ENCODE measurements at regions not wholly inside any gene's neighbourhood (a gene's known extent, or its start where the extent isn't known, plus 50 kb on each side); places are given as distances from the start of the nearest gene placed in this dataset.

DNA sequence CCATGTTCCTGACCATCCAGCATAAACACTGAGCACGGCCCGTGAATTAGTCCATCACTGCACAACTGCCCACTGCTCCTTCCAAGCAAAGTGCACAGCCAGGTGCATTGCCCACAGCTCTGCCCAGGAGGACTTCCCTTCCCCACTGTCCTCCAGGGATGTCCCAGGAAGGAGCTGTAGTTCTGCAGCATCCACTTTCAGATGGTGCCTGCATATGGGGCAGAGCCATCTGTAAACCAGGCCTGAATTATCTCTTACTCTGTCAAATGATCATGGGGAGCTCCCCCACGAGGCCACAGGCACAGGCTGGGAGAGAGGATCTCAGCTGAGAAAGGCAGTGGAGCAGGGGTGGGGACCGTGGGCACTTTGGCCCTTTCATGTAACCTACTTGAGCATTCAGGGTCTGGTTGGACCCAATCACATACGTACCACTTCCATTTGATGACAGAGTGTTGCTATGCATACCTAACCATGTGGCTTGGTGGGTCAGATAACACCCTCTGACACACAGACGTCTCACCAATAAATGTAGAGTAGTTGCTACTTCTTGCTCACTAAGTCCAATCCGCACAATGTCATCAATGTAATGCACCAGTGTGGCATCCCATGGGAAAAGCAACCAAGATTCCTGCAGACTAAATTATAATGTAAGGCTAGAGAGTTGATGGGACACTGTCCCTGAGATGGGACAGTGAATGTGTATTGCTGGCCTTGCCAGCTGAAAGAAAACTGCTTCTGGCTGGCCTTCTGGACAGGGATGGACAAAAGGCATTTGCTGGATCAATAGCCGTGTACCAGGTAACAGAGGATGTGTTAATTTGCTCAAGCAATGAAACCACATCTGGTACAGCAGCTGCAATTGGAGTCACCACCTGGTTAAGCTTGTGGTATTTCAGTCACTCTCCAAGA, 113.8 kb upstream of the C14orf180 start:
- no peak for DNase-seq
- H3K27me3 ChIP-seq, result peaks cover 6% of the 10 kb centered on the region; the same call in 1 of the 2 replicates

GRCh38 chr14:104467236-104467635, 112.3 kb upstream of the C14orf180 start:
- no peaks in the 10 kb centered on the region for H3K9me3 ChIP-seq
- H3K36me3 ChIP-seq, result no peaks in the 10 kb centered on the region
- no peak for DNase-seq
- no peak overlapping the region for H3K4me3 ChIP-seq
- no peaks in the 10 kb centered on the region for H3K27me3 ChIP-seq

More for the DNA sequence above, 113.8 kb upstream of the C14orf180 start:
- no peaks in the 10 kb centered on the region for H3K36me3 ChIP-seq
- H3K9me3 ChIP-seq, result no peaks in the 10 kb centered on the region
- H3K4me3 ChIP-seq, result no peak overlapping the region

GRCh38 chr14:104467641-104468040, 111.9 kb upstream of the C14orf180 start:
- Histone ChIP-seq H3K36me3 (no peaks in the 10 kb centered on the region), H3K9me3 (no peaks in the 10 kb centered on the region), H3K4me3 (no peak overlapping the region), H3K27me3 (no peaks in the 10 kb centered on the region)
- DNase-seq, result no peak

DNA sequence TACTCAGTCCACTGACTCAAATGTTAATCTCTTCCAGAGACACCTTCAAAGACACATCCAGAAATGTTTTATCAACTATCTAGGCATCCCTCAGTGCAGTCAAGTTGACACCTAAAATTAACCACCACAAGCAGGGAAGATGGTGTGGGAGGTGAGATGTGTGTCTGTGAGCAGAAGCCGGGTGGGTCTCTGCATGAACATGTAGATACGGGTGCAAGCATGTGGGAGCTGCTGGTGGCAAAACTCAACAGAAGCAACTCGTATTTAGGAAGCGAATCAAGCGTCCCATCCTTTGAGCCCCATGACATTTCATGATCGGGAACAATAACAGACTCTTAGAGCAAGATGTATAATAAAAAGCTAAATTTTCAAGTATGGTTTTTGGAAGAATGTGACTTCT, 110.0 kb upstream of the C14orf180 start:
- Histone ChIP-seq H3K4me3 (no peak overlapping the region), H3K9me3 (no peaks in the 10 kb centered on the region), H3K36me3 (no peaks in the 10 kb centered on the region), H3K27me3 (no peaks in the 10 kb centered on the region)
- no peak for DNase-seq

DNA sequence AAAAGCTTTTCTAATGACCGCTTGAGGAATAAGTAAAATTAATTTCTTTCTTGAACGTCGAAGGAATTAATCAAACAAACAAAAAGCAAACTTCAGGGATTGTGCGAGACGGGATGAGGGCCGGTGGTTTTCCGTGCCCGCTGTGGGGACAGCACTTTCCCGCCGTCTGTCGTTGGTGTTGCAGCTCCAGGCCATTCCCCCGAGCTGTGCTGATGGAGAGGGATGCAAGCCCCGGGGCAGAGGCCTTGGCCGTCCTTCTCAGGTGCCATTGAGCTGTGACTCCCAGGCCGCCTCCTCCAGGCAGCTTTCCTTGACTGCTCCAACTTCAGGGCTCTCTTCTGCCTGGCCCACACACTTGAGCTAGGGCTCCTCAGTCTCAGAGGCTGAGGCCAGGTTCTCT, 109.0 kb upstream of the C14orf180 start:
- Histone ChIP-seq H3K9me3 (no peaks in the 10 kb centered on the region), H3K4me3 (no peak overlapping the region), H3K27me3 (no peaks in the 10 kb centered on the region)

DNA sequence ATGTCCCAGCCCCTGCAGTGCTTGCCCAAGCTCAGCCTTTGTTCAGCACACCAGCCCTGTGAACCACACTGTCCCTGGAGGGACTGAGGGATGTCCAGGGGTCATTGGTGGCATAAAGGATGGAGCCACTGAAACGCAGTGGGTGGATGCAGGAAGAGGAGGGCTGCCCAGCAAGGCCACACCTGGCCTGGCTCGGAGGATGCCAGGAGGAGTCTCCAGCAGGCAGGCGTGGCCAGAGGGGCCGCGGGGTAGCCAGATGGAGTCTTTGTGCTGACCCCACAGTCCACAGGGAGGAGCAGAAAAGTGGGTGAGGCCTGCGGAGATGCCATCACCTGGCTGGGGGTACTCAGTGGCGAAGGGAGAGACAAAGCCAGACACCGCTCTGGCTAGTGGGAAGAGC, 108.5 kb upstream of the C14orf180 start:
- DNase-seq, result no peak
- H3K27me3 ChIP-seq, result no peaks in the 10 kb centered on the region

More for the DNA sequence above, 109.0 kb upstream of the C14orf180 start:
- DNase-seq, result no peak
- no peaks in the 10 kb centered on the region for H3K36me3 ChIP-seq

GRCh38 chr14:104472073-104472472, 107.5 kb upstream of the C14orf180 start:
- no peak overlapping the region for H3K4me3 ChIP-seq
- no peaks in the 10 kb centered on the region for H3K27me3 ChIP-seq
- no peak for DNase-seq
- no peaks in the 10 kb centered on the region for H3K9me3 ChIP-seq
- H3K36me3 ChIP-seq, result no peaks in the 10 kb centered on the region

More for the DNA sequence above, 108.5 kb upstream of the C14orf180 start:
- Histone ChIP-seq H3K9me3 (no peaks in the 10 kb centered on the region), H3K4me3 (no peak overlapping the region), H3K36me3 (no peaks in the 10 kb centered on the region)

- H3K4me3 ChIP-seq, result no peak overlapping the region
- H3K27me3 ChIP-seq, result no peaks in the 10 kb centered on the region
- no peaks in the 10 kb centered on the region for H3K9me3 ChIP-seq
- H3K36me3 ChIP-seq, result no peaks in the 10 kb centered on the region
- no peak for DNase-seq
These were observed 106.9 kb upstream of the C14orf180 start for GRCh38 chr14:104472536-104473243.

- DNase-seq, result no peak
- no peaks in the 10 kb centered on the region for H3K27me3 ChIP-seq
- H3K9me3 ChIP-seq, result no peaks in the 10 kb centered on the region
- H3K36me3 ChIP-seq, result no peaks in the 10 kb centered on the region
- no peak overlapping the region for H3K4me3 ChIP-seq
These were observed 106.4 kb upstream of the C14orf180 start for GRCh38 chr14:104473244-104473565.

DNA sequence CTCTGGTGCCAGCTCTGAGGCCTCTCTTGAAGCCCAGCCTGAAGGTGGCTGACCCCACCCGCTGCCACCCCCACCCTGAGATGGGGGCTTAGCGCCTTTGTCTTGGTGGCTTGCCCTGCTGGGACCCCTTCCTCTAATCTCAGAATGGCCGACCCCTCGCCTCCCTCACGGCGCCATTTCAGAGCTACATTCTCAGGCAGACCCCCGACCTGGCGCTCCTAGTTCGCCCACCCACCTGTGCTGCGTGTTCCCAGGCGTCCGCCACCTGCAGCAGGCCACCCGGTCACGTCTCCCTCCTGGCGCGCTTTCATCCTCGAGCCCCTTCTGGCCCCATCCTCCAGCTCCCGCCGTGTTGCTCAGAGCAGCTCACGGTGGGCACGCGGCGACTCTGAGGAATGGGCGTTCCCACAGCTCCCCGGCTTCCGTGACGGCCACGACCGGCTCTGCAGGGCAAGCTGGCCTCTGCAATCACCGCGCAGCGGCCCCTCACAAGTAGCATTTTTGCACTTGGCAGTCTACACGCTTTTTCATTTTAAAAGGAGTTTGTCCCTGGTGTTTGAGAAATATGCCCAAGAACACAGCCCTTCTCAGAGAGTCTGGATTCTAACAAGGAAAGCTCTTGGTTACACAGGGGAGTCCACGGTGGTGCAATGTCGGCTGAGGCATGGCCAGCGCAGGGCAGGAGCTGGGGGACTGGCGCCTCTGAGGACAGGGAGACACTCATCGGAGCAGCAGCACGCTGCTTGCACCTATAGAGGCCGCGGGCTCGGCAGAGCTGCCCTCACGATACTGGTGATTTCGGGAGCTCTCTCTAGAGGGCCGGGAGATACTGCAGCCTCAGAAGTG, 105.7 kb upstream of the C14orf180 start:
- no peak for DNase-seq
- H3K36me3 ChIP-seq, result no peaks in the 10 kb centered on the region
- no peaks in the 10 kb centered on the region for H3K27me3 ChIP-seq
- H3K9me3 ChIP-seq, result no peaks in the 10 kb centered on the region
- no peak overlapping the region for H3K4me3 ChIP-seq

GRCh38 chr14:104474495-104475213, 104.9 kb upstream of the C14orf180 start:
- DNase-seq, result no peak
- Histone ChIP-seq H3K27me3 (no peaks in the 10 kb centered on the region), H3K36me3 (no peaks in the 10 kb centered on the region), H3K4me3 (no peak overlapping the region), H3K9me3 (no peaks in the 10 kb centered on the region)

DNA sequence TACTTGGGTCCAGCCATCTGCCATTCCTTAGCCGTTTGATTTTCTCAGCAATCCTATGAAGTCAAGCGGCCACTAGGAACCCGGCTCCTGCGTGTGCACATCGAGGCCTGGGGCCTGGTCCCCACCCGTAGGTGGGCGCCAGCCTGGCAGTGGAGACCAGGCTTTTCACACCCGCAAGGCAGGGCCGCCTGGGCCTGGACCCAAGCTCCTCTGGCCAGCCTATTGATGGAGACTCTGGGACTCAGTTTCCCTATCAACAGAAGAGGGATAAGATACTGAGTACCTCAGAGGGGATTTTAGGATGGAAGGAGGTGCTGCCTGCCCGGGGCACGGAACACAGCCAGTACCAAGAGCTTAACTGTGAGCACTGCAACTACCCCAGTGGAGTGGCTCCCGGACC, 104.3 kb upstream of the C14orf180 start:
- no peaks in the 10 kb centered on the region for H3K36me3 ChIP-seq
- no peak for DNase-seq
- H3K27me3 ChIP-seq, result no peaks in the 10 kb centered on the region
- H3K9me3 ChIP-seq, result no peaks in the 10 kb centered on the region
- no peak overlapping the region for H3K4me3 ChIP-seq

GRCh38 chr14:104475802-104476201, 103.8 kb upstream of the C14orf180 start:
- no peaks in the 10 kb centered on the region for H3K27me3 ChIP-seq
- H3K36me3 ChIP-seq, result no peaks in the 10 kb centered on the region
- DNase-seq, result no peak
- no peak overlapping the region for H3K4me3 ChIP-seq
- no peaks in the 10 kb centered on the region for H3K9me3 ChIP-seq

DNA sequence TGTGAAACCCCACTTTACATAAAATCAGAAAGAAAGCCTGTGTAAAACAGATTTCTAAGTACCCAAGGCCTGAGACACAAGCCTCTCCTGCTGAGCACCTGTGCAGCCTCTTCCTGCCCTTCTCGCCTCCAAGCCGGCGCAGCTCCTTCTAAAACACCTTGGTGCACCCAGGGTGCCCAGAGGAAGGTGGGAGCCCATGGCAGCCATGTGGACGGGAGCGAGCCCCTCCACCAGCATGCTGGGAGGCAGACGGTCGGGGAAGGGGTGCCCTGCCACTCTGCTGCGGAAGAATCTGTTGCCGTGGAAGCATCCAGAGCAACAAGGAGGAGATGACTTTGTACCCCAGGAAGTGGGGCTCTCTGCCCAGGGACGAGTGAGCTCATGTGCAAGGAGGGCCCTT, 103.1 kb upstream of the C14orf180 start:
- Histone ChIP-seq H3K27me3 (no peaks in the 10 kb centered on the region), H3K36me3 (no peaks in the 10 kb centered on the region), H3K9me3 (no peaks in the 10 kb centered on the region), H3K4me3 (no peak overlapping the region)
- no peak for DNase-seq

GRCh38 chr14:104477117-104477623, 102.4 kb upstream of the C14orf180 start:
- no peaks in the 10 kb centered on the region for H3K36me3 ChIP-seq
- no peaks in the 10 kb centered on the region for H3K9me3 ChIP-seq
- DNase-seq, result no peak
- H3K4me3 ChIP-seq, result no peak overlapping the region
- no peaks in the 10 kb centered on the region for H3K27me3 ChIP-seq

GRCh38 chr14:104477666-104478380, 101.7 kb upstream of the C14orf180 start:
- Histone ChIP-seq H3K27me3 (no peaks in the 10 kb centered on the region), H3K4me3 (no peak overlapping the region), H3K36me3 (no peaks in the 10 kb centered on the region), H3K9me3 (no peaks in the 10 kb centered on the region)
- DNase-seq, result no peak
